ENCODE measurements at regions not wholly inside any gene's neighbourhood (a gene's known extent, or its start where the extent isn't known, plus 50 kb on each side); places are given as distances from the start of the nearest gene placed in this dataset.

- DNase-seq, result no peak
These were observed 239.4 kb upstream of the ZNF462 start for GRCh38 chr9:106623558-106623957.

GRCh38 chr9:106625259-106625789 lies 237.6 kb upstream of the ZNF462 start:
- DNase-seq, result no peak

- DNase-seq, result no peak
These were observed 236.0 kb upstream of the ZNF462 start for GRCh38 chr9:106626936-106627335.

- DNase-seq, result no peak
These were observed 230.3 kb upstream of the ZNF462 start for GRCh38 chr9:106632621-106633020.

- no peak for DNase-seq
These were observed 228.8 kb upstream of the ZNF462 start for GRCh38 chr9:106634183-106634582.

GRCh38 chr9:106634641-106635040 lies 228.3 kb upstream of the ZNF462 start:
- DNase-seq, result no peak

GRCh38 chr9:106637486-106637885 lies 225.5 kb upstream of the ZNF462 start:
- DNase-seq, result no peak

- peak; percentile 15 for DNase-seq
These were observed 222.9 kb upstream of the ZNF462 start for GRCh38 chr9:106639873-106640568.

GRCh38 chr9:106643211-106643930 lies 219.6 kb upstream of the ZNF462 start:
- DNase-seq, result no peak

GRCh38 chr9:106644661-106645060 lies 218.3 kb upstream of the ZNF462 start:
- DNase-seq, result no peak

- peak; percentile 55 for DNase-seq
These were observed 214.2 kb upstream of the ZNF462 start for GRCh38 chr9:106648799-106649198.

- no peak for DNase-seq
These were observed 213.3 kb upstream of the ZNF462 start for GRCh38 chr9:106649664-106650063.

- DNase-seq, result no peak
These were observed 209.8 kb upstream of the ZNF462 start for GRCh38 chr9:106653213-106653612.

GRCh38 chr9:106655966-106656365 lies 207.0 kb upstream of the ZNF462 start:
- DNase-seq, result no peak

GRCh38 chr9:106657926-106658325 lies 205.0 kb upstream of the ZNF462 start:
- no peak for DNase-seq

GRCh38 chr9:106668534-106668933 lies 194.4 kb upstream of the ZNF462 start:
- no peak for DNase-seq

- no peak for DNase-seq
These were observed 193.1 kb upstream of the ZNF462 start for GRCh38 chr9:106669835-106670234.

GRCh38 chr9:106670418-106670817 lies 192.5 kb upstream of the ZNF462 start:
- DNase-seq, result no peak

- DNase-seq, result no peak
These were observed 187.2 kb upstream of the ZNF462 start for GRCh38 chr9:106675780-106676179.

GRCh38 chr9:106677374-106677773 lies 185.6 kb upstream of the ZNF462 start:
- no peak for DNase-seq

GRCh38 chr9:106677830-106678229 lies 185.1 kb upstream of the ZNF462 start:
- DNase-seq, result no peak

- no peak for DNase-seq
These were observed 184.7 kb upstream of the ZNF462 start for GRCh38 chr9:106678273-106678672.

GRCh38 chr9:106682420-106682819 lies 180.5 kb upstream of the ZNF462 start:
- no peak for DNase-seq

GRCh38 chr9:106683454-106683853 lies 179.5 kb upstream of the ZNF462 start:
- no peak for DNase-seq
